PC-3 (cell line): ENCODE measurements at regions not wholly inside any gene's neighbourhood (a gene's known extent, or its start where the extent isn't known, plus 50 kb on each side); places are given as distances from the start of the nearest gene placed in this dataset.

Experiments used
- ATAC-seq: fragments of 200-7000 bp; cut with Tn5 transposase; 2 replicates; pipeline ENCODE4 v1.9.1; 2020; ENCODE audit warnings: mild to moderate bottlenecking, moderate library complexity
- BruUV-seq: library from RNA; stranded (reverse); fragments of 400-500 nt; replicated peaks from 2 replicates; lab custom pipeline; 2021; lab: Mats Ljungman, UMichigan
- CTCF ChIA-PET: fragments of 300-600 bp; sonication (Branson Sonifier 250); formaldehyde crosslinking; loops from one replicate; lab custom pipeline; 2022; ENCODE audit warnings: antibody characterized with exemption; lab: Charles Lee
- POLR2A ChIA-PET: fragments of 300-600 bp; sonication (Branson Sonifier 250); formaldehyde crosslinking; loops from one replicate; lab custom pipeline; 2022; ENCODE audit warnings: antibody characterized with exemption; ENCODE audit not compliant: unreplicated experiment; lab: Charles Lee
- DNase-seq: peaks from one replicate; pipeline ENCODE4 v3.0.0-alpha.2; 2015
- H2AFZ ChIP-seq: fragments of 300-600 bp; sonication (generic); 2 replicates; pipeline ENCODE4 v1.6.0; 2016; ENCODE audit warnings: antibody characterized with exemption, low read length
- H3F3A ChIP-seq: fragments of 300-600 bp; sonication (generic); one replicate; pipeline ENCODE4 v1.6.0; 2017; ENCODE audit warnings: antibody characterized with exemption, low read length, control low read depth, mild to moderate bottlenecking; ENCODE audit not compliant: unreplicated experiment
- H3K27ac ChIP-seq: fragments of 300-600 bp; sonication (generic); 2 replicates; pipeline ENCODE4 v1.5.1; 2016; ENCODE audit warnings: mild to moderate bottlenecking, low read length
- H3K27me3 ChIP-seq: fragments of 300-600 bp; sonication (generic); 2 replicates; pipeline ENCODE4 v1.6.1; 2016; ENCODE audit warnings: low read length, mixed read lengths
- H3K36me3 ChIP-seq: fragments of 300-600 bp; sonication (generic); 2 replicates; pipeline ENCODE4 v1.6.1; 2016; ENCODE audit warnings: low read depth, mixed run types, low read length, mixed read lengths
- H3K4me1 ChIP-seq: fragments of 300-600 bp; sonication (generic); 2 replicates; pipeline ENCODE4 v1.5.1; 2016; ENCODE audit warnings: low read length; ENCODE audit not compliant: insufficient read depth
- H3K4me2 ChIP-seq: fragments of 300-600 bp; sonication (generic); 2 replicates; pipeline ENCODE4 v1.6.0; 2016; ENCODE audit warnings: low read length
- H3K4me3 ChIP-seq: fragments of 300-600 bp; sonication (generic); 2 replicates; pipeline ENCODE4 v1.5.1; 2016; ENCODE audit warnings: mild to moderate bottlenecking, low read length, mixed read lengths
- H3K79me2 ChIP-seq: fragments of 300-600 bp; sonication (generic); 2 replicates; pipeline ENCODE4 v1.6.1; 2017; ENCODE audit warnings: low read length, mixed read lengths
- H3K9ac ChIP-seq: fragments of 300-600 bp; sonication (generic); 2 replicates; pipeline ENCODE4 v1.6.0; 2016; ENCODE audit warnings: mild to moderate bottlenecking, low read length
- H3K9me2 ChIP-seq: fragments of 300-600 bp; sonication (generic); replicated peaks from 2 replicates; pipeline ENCODE4 v1.6.1; 2016; ENCODE audit warnings: mixed run types, low read length, mixed read lengths
- H3K9me3 ChIP-seq: fragments of 300-600 bp; sonication (generic); 2 replicates; pipeline ENCODE4 v1.6.1; 2016; ENCODE audit warnings: low read length, mixed read lengths
- H4K20me1 ChIP-seq: fragments of 300-600 bp; sonication (generic); 2 replicates; pipeline ENCODE4 v1.6.1; 2016; ENCODE audit warnings: low read length, mixed read lengths
- CTCF ChIP-seq: fragments of 300-600 bp; sonication (generic); conservative IDR thresholded peaks from 2 replicates; pipeline ENCODE4 v1.5.1; 2017; ENCODE audit warnings: antibody characterized with exemption, low read depth, mild to moderate bottlenecking, low read length
- EZH2 ChIP-seq: fragments of 300-600 bp; sonication (generic); IDR thresholded peaks from one replicate; pipeline ENCODE4 v1.6.1; 2017; ENCODE audit warnings: antibody characterized with exemption, mild to moderate bottlenecking, low read length; ENCODE audit not compliant: unreplicated experiment
- EZH2phosphoT487 ChIP-seq: fragments of 300-600 bp; sonication (generic); IDR thresholded peaks from 2 replicates; pipeline ENCODE4 v1.6.1; 2018; ENCODE audit warnings: mild to moderate bottlenecking, antibody characterized with exemption, low read length, borderline replicate concordance
- intact Hi-C: fragments of 100-400 bp; cut with micrococcal nuclease; formaldehyde crosslinking; loops from 2 replicates; pipeline ENCODE4 v1.9.0; 2023

GRCh38 chr14:85867450-85867849, 337.5 kb downstream of the FLRT2 start:
- Histone ChIP-seq H3K27me3 (no peaks in the 10 kb centered on the region), H3K27ac (no peak overlapping the region), H2AFZ (no peak overlapping the region), H3F3A (no peaks in the 10 kb centered on the region), H3K9me3 (no peaks in the 10 kb centered on the region), H3K4me3 (no peak overlapping the region), H3K36me3 (no peaks in the 10 kb centered on the region), H3K79me2 (no peaks in the 10 kb centered on the region), H3K9ac (no peak overlapping the region), H3K4me1 (no peaks in the 10 kb centered on the region), H3K4me2 (no peak overlapping the region), H4K20me1 (no peaks in the 10 kb centered on the region), H3K9me2 (no peaks in the 10 kb centered on the region)
- ATAC-seq, result no peak
- ChIA-PET POLR2A (no interaction called here), CTCF (no interaction called here)
- BruUV-seq, result no TSS peak
- intact Hi-C loops, result no loop called here
- TF ChIP-seq EZH2phosphoT487 (no peak), EZH2 (no peak), CTCF (peak; percentile 35; the same call in 1 of the 2 replicates)
- peak; percentile 28 for DNase-seq

- ChIA-PET CTCF (no interaction called here), POLR2A (no interaction called here)
- TF ChIP-seq EZH2phosphoT487 (no peak), CTCF (no peak), EZH2 (no peak)
- H3K4me3 ChIP-seq, result no peak overlapping the region
- H4K20me1 ChIP-seq, result no peaks in the 10 kb centered on the region
- H3K4me1 ChIP-seq, result no peaks in the 10 kb centered on the region
- DNase-seq (no peak), ATAC-seq (no peak)
- no peaks in the 10 kb centered on the region for H3K9me2 ChIP-seq
- no peaks in the 10 kb centered on the region for H3K36me3 ChIP-seq
- no peak overlapping the region for H2AFZ ChIP-seq
- H3K79me2 ChIP-seq, result no peaks in the 10 kb centered on the region
- no peaks in the 10 kb centered on the region for H3K9me3 ChIP-seq
- intact Hi-C loops, result no loop called here
- no peak overlapping the region for H3K9ac ChIP-seq
- no peaks in the 10 kb centered on the region for H3F3A ChIP-seq
- H3K27me3 ChIP-seq, result no peaks in the 10 kb centered on the region
- H3K27ac ChIP-seq, result no peak overlapping the region
- H3K4me2 ChIP-seq, result no peak overlapping the region
- BruUV-seq, result no TSS peak
These were observed 335.8 kb downstream of the FLRT2 start for GRCh38 chr14:85865701-85866100.

- H3K9ac ChIP-seq, result no peak overlapping the region
- no peaks in the 10 kb centered on the region for H3K79me2 ChIP-seq
- no peak overlapping the region for H3K4me2 ChIP-seq
- no peaks in the 10 kb centered on the region for H3K9me2 ChIP-seq
- H4K20me1 ChIP-seq, result no peaks in the 10 kb centered on the region
- intact Hi-C loops, result no loop called here
- no peak overlapping the region for H3K4me3 ChIP-seq
- no peak overlapping the region for H2AFZ ChIP-seq
- no peaks in the 10 kb centered on the region for H3K27me3 ChIP-seq
- ChIA-PET POLR2A (no interaction called here), CTCF (no interaction called here)
- H3K36me3 ChIP-seq, result no peaks in the 10 kb centered on the region
- TF ChIP-seq EZH2 (no peak), EZH2phosphoT487 (no peak), CTCF (no peak)
- no peaks in the 10 kb centered on the region for H3K4me1 ChIP-seq
- H3K27ac ChIP-seq, result no peak overlapping the region
- ATAC-seq, result no peak
- DNase-seq, result no peak
- 0 out of 2 replicates have a peak, but pooled peaks cover 7% of the 10 kb centered on the region for H3K9me3 ChIP-seq
- H3F3A ChIP-seq, result no peaks in the 10 kb centered on the region
- no TSS peak for BruUV-seq
These were observed 328.7 kb downstream of the FLRT2 start for GRCh38 chr14:85858634-85859033.
